ENCODE measurements at regions not wholly inside any gene's neighbourhood (a gene's known extent, or its start where the extent isn't known, plus 50 kb on each side); places are given as distances from the start of the nearest gene placed in this dataset.

GRCh38 chr7:36003343-36003742 lies 149.7 kb upstream of the EEPD1 start:
- TF ChIP-seq, protein P1, sequence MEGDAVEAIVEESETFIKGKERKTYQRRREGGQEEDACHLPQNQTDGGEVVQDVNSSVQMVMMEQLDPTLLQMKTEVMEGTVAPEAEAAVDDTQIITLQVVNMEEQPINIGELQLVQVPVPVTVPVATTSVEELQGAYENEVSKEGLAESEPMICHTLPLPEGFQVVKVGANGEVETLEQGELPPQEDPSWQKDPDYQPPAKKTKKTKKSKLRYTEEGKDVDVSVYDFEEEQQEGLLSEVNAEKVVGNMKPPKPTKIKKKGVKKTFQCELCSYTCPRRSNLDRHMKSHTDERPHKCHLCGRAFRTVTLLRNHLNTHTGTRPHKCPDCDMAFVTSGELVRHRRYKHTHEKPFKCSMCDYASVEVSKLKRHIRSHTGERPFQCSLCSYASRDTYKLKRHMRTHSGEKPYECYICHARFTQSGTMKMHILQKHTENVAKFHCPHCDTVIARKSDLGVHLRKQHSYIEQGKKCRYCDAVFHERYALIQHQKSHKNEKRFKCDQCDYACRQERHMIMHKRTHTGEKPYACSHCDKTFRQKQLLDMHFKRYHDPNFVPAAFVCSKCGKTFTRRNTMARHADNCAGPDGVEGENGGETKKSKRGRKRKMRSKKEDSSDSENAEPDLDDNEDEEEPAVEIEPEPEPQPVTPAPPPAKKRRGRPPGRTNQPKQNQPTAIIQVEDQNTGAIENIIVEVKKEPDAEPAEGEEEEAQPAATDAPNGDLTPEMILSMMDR (conservative IDR thresholded peaks at IDR 0.05 in 1 of 2, IDR thresholded peaks at IDR 0.05 in 1 of 2; ENCODE audit: low read depth in 1 of 2, low read length in 2 of 2) = no peak
- TF ChIP-seq EZH2 (IDR thresholded peaks at IDR 0.05; ENCODE audit: low read length, missing control alignments) = no peak
